Erythroblast (primary cell): ENCODE measurements at regions not wholly inside any gene's neighbourhood (a gene's known extent, or its start where the extent isn't known, plus 50 kb on each side); places are given as distances from the start of the nearest gene placed in this dataset.
A peak's percentile ranks its signal among the peaks of the same experiment; 100 is the strongest.

ENCODE experiments used
- DNase-seq, 2 experiments: peaks; one replicate each; lab custom pipeline; 2025; lab: John Stamatoyannopoulos, UW
- GATA1 ChIP-seq: IDR thresholded peaks from 2 replicates; pipeline ENCODE4 v1.6.1; 2011; ENCODE audit warnings: low read depth, mild to moderate bottlenecking, control low read depth, low read length, moderate library complexity
- POLR2A ChIP-seq: IDR thresholded peaks from 2 replicates; pipeline ENCODE4 v1.6.1; 2011; ENCODE audit warnings: mild to moderate bottlenecking, low read length

GRCh38 chrX:40165206-40165605 lies 67.4 kb upstream of the BCOR start:
- TF ChIP-seq POLR2A (no peak), GATA1 (no peak)

DNA sequence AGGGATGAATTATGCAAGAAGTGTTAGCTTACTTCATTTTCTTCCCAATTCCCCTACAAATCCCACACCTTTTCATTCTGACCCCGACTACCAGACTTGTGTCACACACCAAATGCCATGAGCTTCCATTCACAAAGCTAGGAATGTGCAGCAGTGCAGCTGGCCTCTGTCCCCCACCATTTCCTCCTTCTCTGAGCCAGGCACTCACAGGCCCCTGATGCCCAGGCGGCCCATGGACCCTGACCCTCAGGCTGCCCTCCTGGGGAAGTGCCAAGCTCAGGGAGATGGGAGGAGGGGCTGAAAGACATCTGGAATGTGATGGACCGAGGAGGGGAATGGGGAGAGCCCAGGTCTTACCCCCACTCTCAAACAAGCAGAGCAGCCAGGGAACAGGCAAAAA lies 67.0 kb upstream of the BCOR start:
- TF ChIP-seq POLR2A (no peak), GATA1 (no peak)
- no peak for DNase-seq

More at GRCh38 chrX:40165206-40165605, 67.4 kb upstream of the BCOR start:
- DNase-seq: no peak

- TF ChIP-seq POLR2A (no peak), GATA1 (no peak)
- DNase-seq: peak; percentile 52 to 72
Observed at GRCh38 chrX:40158036-40158706, 60.4 kb upstream of the BCOR start.

DNA sequence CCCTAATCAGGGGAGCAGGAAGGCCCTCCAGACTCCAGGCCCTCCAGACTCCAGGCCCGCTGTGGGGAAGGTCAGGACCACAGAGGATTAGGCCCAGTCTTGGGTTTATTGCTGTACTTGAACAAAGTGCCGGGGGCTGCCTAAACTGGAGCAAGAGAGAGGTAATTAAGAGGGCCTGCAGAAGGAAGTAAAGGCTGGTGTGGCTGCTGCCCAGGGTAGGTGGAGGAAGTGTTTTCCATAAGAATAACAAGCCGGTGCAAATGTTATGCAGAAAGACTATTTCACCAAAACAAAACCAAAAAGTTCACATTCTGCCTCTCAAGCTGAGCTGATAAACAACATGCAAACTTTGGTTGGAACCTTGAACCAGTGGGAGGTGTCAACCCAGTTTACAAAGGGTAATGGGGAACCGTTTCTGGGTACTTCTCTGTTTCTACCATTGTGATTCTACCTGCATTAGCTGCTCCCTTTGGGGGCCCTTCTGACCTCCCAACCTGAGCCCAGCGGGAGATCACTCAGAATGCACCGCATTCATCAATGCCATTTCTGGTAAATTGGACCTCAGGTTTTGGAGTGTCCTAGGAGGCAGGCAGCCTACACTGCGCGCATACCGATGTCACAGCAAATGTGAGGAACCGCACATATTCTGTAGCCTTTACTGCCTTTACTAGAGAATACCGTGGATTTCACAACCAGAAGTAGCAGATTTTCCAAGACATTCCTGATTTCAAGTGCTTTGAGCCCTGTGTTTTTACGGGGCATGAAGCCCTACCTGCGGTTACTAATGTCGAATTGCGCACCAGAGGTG lies 59.7 kb upstream of the BCOR start:
- no peak for DNase-seq
- no peak for TF ChIP-seq POLR2A
- no peak for TF ChIP-seq GATA1

DNA sequence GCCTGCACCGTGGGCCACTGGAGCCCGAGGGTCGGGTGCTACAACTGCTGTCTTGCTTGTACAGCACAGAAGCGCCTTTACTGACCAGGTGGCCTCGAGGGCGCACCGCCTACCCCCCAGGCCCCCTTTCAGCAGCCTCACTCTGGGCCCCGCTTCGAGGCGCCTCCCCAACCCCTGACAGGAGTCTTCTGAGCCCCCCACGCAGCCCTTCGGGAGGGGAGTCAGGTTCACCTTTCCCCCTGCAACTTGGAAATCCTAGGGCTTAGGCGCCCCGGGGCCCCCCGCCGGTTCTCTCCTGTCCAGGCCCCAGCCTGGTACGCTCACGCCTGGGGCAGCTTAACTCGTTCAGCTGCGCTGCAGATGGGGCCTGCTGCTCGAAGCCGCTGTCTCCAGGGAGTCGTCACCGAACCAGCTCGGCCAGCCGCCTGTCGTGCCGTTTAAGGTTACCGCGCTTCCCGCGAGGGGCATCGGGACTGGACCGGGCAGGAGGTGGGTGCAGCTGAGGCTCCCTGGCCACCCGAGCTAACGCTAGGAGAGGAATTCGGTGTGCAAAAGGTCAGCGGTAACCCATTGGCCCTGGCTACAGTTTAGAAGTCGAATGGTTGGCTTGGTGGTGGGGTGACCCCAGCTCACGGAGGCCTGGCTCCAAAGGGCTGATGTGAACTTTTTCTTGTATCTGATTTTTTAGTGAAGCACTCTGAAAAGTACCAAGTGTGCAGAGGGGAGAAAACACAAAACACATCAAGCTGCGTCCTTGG lies 58.9 kb upstream of the BCOR start:
- DNase-seq: no peak
- no peak for TF ChIP-seq GATA1
- TF ChIP-seq POLR2A: no peak

DNA sequence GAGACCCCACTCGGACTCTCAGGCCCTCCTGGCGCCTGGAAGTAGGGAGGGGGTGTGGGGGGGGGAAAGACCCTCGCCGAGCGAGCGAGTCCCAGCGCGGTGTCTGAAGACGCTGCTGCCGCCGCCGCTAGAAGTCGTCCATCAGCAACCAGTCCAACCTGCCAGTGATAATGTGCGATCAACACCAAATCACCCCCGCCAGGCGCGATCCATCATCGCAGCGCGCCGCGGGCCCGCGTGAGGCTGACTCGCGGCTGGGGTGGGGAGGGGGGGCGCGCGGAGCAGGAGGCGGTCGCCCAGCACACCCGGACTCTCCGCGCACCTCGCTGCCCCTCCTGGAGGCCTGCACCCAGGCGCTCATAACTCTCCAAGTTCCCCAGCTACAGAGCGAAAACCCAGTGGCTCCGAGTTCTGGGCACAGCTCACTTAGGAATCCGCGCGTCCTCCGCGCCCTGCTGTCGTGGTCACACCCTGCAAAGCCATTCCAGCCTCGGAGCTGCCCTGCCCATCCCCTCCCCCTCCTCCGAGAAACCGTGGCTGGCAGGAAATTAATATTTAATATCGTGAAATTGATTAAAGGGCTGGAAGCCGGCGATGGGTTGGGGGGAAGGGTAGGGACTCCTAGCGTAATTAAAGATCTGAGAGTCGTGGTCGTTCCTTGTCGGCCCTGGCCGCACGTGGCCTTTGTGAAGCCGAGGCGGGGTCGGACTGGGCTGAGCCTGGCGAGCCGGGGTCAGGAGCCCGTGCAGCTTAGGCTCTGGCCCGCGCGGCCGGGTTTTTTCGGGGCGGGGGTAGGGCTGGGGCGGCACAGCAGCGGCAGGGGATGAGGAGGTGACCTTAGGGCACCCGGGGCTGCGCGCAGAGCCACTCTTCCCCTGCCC lies 58.1 kb upstream of the BCOR start:
- DNase-seq: peak; percentile 25 to 27
- TF ChIP-seq POLR2A (no peak), GATA1 (no peak)

DNA sequence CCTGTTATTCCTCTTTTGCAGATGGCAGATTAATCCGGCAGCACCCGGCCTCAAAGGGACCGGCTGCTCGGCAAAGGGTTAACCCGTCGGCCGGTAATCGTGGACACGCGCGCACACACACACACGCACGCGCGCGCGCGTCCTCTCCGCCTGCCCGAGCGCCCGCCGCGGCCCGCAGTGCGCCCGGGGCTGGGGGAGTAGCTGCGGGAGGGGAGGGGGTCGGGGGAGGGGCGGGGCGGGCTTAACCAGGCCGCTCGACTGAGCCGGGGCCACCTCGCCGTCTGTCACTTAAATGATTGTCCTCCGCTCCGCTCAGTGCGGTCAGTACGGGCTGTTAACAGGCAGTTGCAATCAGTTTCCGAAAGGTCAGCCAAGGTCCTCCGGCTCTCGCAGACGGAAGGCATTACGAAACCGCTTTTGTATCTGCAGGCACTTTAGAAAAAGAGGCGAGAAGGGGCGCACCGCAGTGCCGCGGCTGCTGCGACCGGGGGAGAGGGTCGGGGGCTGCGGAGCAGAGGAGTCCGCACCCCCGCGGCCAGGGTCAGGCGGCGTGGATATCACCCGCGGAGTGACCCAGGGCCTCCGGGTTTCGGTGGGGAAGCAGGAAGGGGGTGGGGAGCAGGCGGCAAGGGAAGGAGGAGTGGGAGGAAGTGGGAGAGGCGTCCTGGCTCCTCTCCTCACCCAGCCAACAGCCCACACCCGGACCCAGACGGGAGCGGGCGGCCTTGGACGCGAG lies 57.3 kb upstream of the BCOR start:
- no peak for TF ChIP-seq POLR2A
- no peak for TF ChIP-seq GATA1
- peak; percentile 58 to 72 for DNase-seq

GRCh38 chrX:40154250-40154852 lies 56.6 kb upstream of the BCOR start:
- peak; percentile 46 to 60 for DNase-seq
- TF ChIP-seq POLR2A: no peak
- no peak for TF ChIP-seq GATA1

DNA sequence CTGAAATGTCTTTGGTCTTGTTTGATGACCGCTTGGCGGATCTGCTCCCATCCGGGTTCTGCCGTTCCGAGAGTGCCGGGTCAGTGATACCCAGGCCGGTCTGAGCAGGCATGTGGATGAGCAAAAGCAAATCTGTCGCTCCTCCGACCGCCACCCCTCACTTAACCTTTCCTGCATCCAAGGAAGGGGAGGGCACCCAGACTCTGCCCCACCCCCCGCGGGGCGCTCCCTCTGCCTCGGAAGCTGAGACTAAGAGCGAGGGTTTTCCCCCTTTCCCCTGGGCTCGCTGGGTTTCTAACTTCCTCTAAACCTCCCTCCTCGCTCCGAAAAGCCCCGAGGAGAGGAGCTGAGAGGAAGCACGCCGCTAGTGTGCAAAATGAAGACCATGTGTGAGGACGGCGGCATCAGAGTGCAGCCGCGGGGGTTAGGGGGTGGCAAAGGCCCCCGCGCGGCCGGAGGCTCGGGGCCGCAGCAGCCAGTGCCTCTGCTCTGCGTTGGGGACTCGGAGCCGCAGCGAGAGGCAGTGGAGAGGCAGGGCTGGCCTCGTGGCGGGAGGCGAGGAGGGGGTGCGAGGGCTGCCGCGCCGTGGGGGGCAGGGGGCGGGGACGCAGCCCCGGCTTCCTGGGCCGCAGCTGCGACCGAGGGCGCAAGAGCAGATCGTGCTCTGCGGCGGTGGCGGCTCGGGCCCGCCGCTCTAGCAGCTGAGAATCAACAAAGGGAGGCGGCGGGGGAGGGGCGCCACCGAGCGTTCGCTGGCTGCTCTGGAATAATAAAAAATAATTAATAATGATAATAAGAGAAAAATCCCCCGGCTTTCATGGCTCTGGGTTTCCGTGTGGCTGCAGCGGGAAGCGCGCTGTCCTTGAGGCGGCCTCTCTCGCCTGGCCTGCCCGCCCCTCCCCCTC lies 55.8 kb upstream of the BCOR start:
- DNase-seq: peak; percentile 64 to 74
- no peak for TF ChIP-seq GATA1
- no peak for TF ChIP-seq POLR2A

DNA sequence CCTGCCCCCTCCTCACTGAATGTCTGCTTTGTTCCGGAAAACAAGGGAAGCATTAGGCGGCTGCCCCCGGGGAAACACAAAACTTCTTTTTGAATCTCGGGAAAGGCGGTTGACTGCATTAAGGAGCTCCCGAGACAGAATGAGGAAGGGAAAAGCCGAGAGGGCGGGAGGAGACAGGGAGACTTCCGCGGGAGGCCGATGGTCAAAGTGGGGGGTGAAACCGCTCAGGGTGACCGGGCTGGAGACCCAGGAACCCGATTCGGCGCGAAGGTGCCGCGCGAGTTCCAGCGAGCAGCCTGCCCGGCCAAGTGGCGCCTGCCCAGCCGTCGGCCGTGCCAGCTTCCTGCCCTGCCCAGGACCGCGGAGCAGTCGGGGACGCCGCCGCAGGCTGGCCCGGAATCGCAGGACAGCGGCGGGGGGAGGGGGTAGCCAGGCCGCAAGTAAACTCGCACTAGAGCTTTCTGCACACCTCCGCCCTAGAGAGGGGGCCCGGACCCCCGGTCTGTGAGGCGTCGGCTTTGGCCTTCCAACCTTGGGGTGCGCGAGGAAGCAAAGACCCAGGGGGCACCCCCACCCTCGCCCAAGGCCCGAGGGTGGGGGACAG lies 55.1 kb upstream of the BCOR start:
- peak in 1 of 2 experiments; percentile 27 for DNase-seq
- TF ChIP-seq GATA1: no peak
- no peak for TF ChIP-seq POLR2A
